ENCODE measurements at regions not wholly inside any gene's neighbourhood (a gene's known extent, or its start where the extent isn't known, plus 50 kb on each side); places are given as distances from the start of the nearest gene placed in this dataset.
"Not testable (repeated sequence)": the region's sequence is repeated elsewhere in the genome, so short reads cannot be mapped to it uniquely, and the experiment has no call there.

- Histone ChIP-seq H3K9me3 (ENCODE audit: insufficient read depth, low read depth, low read length) (no peaks in the 10 kb centered on the region), H2BK120ac (ENCODE audit: insufficient read depth, low read length, poor library complexity) (no peak overlapping the region), H3K4me3 (ENCODE audit: low read depth, low read length) (no peak overlapping the region), H3K4ac (ENCODE audit: low read depth, low read length) (no peak overlapping the region), H4K91ac (ENCODE audit: low read depth, low read length) (no peak overlapping the region), H3K79me2 (ENCODE audit: control insufficient read depth, insufficient read depth, low read length, poor library complexity) (no peaks in the 10 kb centered on the region), H2BK12ac (ENCODE audit: low read length) (no peak overlapping the region), H3K36me3 (ENCODE audit: control insufficient read depth in 1 of 2, insufficient read depth in 2 of 2, low read length in 2 of 2) (no peaks in the 10 kb centered on the region), H2AFZ (ENCODE audit: insufficient read depth, low read length, poor library complexity) (no peak overlapping the region), H2BK5ac (ENCODE audit: low read depth, low read length, poor library complexity) (no peak overlapping the region), H3K14ac (ENCODE audit: low read length) (no peak overlapping the region), H3K27ac (ENCODE audit: low read depth, low read length) (peak overlapping the region; percentile 19), H4K12ac (ENCODE audit: low read depth, low read length) (no peak overlapping the region), H3K79me1 (ENCODE audit: low read length) (peaks cover 8% of the 10 kb centered on the region), H3K27me3 (ENCODE audit: insufficient read depth, low read length) (no peaks in the 10 kb centered on the region), H3K18ac (ENCODE audit: low read length) (no peak overlapping the region), H2AK5ac (ENCODE audit: low read length) (no peak overlapping the region), H3K23ac (ENCODE audit: low read length) (no peak overlapping the region), H3K9ac (ENCODE audit: low read length) (no peak overlapping the region), H3K4me2 (ENCODE audit: low read length) (no peak overlapping the region), H4K8ac (ENCODE audit: low read depth, low read length) (no peak overlapping the region), H3K4me1 (ENCODE audit: control insufficient read depth in 1 of 2, insufficient read depth in 2 of 2, low read length in 2 of 2) (peaks cover 0 to 7% of the 10 kb centered on the region in 2 experiments)
- no CpG with 5 or more reads among the region's 1 CpG for WGBS (ENCODE audit: extremely low coverage, insufficient coverage, insufficient read length)
- DNase-seq: peak; percentile 42 to 80
Measured at GRCh38 chrX:106286053-106286650, 118.0 kb downstream of the PWWP3B start.

- H2BK120ac ChIP-seq (ENCODE audit: insufficient read depth, low read length, poor library complexity); H3K4ac ChIP-seq (ENCODE audit: low read depth, low read length); DNase-seq; H4K8ac ChIP-seq (ENCODE audit: low read depth, low read length); H3K27me3 ChIP-seq (ENCODE audit: insufficient read depth, low read length); H3K4me1 ChIP-seq (ENCODE audit: control insufficient read depth in 1 of 2, insufficient read depth in 2 of 2, low read length in 2 of 2); H3K36me3 ChIP-seq (ENCODE audit: control insufficient read depth in 1 of 2, insufficient read depth in 2 of 2, low read length in 2 of 2); H3K9ac ChIP-seq (ENCODE audit: low read length); H2BK5ac ChIP-seq (ENCODE audit: low read depth, low read length, poor library complexity); H3K79me1 ChIP-seq (ENCODE audit: low read length); H4K91ac ChIP-seq (ENCODE audit: low read depth, low read length); H3K4me3 ChIP-seq (ENCODE audit: low read depth, low read length); H3K23ac ChIP-seq (ENCODE audit: low read length); H3K4me2 ChIP-seq (ENCODE audit: low read length); H2AK5ac ChIP-seq (ENCODE audit: low read length); H3K27ac ChIP-seq (ENCODE audit: low read depth, low read length); H3K79me2 ChIP-seq (ENCODE audit: control insufficient read depth, insufficient read depth, low read length, poor library complexity); H2AFZ ChIP-seq (ENCODE audit: insufficient read depth, low read length, poor library complexity); H3K18ac ChIP-seq (ENCODE audit: low read length); H3K9me3 ChIP-seq (ENCODE audit: insufficient read depth, low read depth, low read length); H4K12ac ChIP-seq (ENCODE audit: low read depth, low read length); H2BK12ac ChIP-seq (ENCODE audit: low read length); H3K14ac ChIP-seq (ENCODE audit: low read length): not testable (repeated sequence)
- WGBS (ENCODE audit: extremely low coverage, insufficient coverage, insufficient read length): no CpG with 5 or more reads among the region's 5 CpGs
Measured at GRCh38 chrX:106290778-106291177, 122.7 kb downstream of the PWWP3B start.

- not testable (repeated sequence) for H3K4me3 ChIP-seq (ENCODE audit: low read depth, low read length); H3K4me1 ChIP-seq (ENCODE audit: control insufficient read depth in 1 of 2, insufficient read depth in 2 of 2, low read length in 2 of 2); H4K91ac ChIP-seq (ENCODE audit: low read depth, low read length); H3K9me3 ChIP-seq (ENCODE audit: insufficient read depth, low read depth, low read length); H2AFZ ChIP-seq (ENCODE audit: insufficient read depth, low read length, poor library complexity); H2AK5ac ChIP-seq (ENCODE audit: low read length); H3K27me3 ChIP-seq (ENCODE audit: insufficient read depth, low read length); H4K8ac ChIP-seq (ENCODE audit: low read depth, low read length); H2BK12ac ChIP-seq (ENCODE audit: low read length); H3K4ac ChIP-seq (ENCODE audit: low read depth, low read length); H2BK120ac ChIP-seq (ENCODE audit: insufficient read depth, low read length, poor library complexity); H3K18ac ChIP-seq (ENCODE audit: low read length); H3K23ac ChIP-seq (ENCODE audit: low read length); H3K79me2 ChIP-seq (ENCODE audit: control insufficient read depth, insufficient read depth, low read length, poor library complexity); H3K79me1 ChIP-seq (ENCODE audit: low read length); H3K4me2 ChIP-seq (ENCODE audit: low read length); H3K36me3 ChIP-seq (ENCODE audit: control insufficient read depth in 1 of 2, insufficient read depth in 2 of 2, low read length in 2 of 2); DNase-seq; H3K14ac ChIP-seq (ENCODE audit: low read length); H3K9ac ChIP-seq (ENCODE audit: low read length); H4K12ac ChIP-seq (ENCODE audit: low read depth, low read length); H2BK5ac ChIP-seq (ENCODE audit: low read depth, low read length, poor library complexity); H3K27ac ChIP-seq (ENCODE audit: low read depth, low read length)
- WGBS (ENCODE audit: extremely low coverage, insufficient coverage, insufficient read length): no CpG with 5 or more reads among the region's 9 CpGs
Measured at GRCh38 chrX:106291779-106292390, 123.8 kb downstream of the PWWP3B start.

GRCh38 chrX:106300239-106300638 is 132.1 kb downstream of the PWWP3B start:
- Histone ChIP-seq H3K23ac (ENCODE audit: low read length) (no peak overlapping the region), H3K4me1 (ENCODE audit: control insufficient read depth in 1 of 2, insufficient read depth in 2 of 2, low read length in 2 of 2) (no peaks in the 10 kb centered on the region), H3K4me2 (ENCODE audit: low read length) (no peak overlapping the region), H3K4me3 (ENCODE audit: low read depth, low read length) (no peak overlapping the region), H4K12ac (ENCODE audit: low read depth, low read length) (no peak overlapping the region), H3K27ac (ENCODE audit: low read depth, low read length) (peak overlapping the region; percentile 88), H4K91ac (ENCODE audit: low read depth, low read length) (no peak overlapping the region), H2BK5ac (ENCODE audit: low read depth, low read length, poor library complexity) (no peak overlapping the region), H2BK120ac (ENCODE audit: insufficient read depth, low read length, poor library complexity) (peak overlapping the region; percentile 43), H3K9ac (ENCODE audit: low read length) (no peak overlapping the region), H3K79me1 (ENCODE audit: low read length) (no peaks in the 10 kb centered on the region), H3K79me2 (ENCODE audit: control insufficient read depth, insufficient read depth, low read length, poor library complexity) (no peaks in the 10 kb centered on the region), H3K14ac (ENCODE audit: low read length) (no peak overlapping the region), H2AFZ (ENCODE audit: insufficient read depth, low read length, poor library complexity) (no peak overlapping the region), H3K27me3 (ENCODE audit: insufficient read depth, low read length) (no peaks in the 10 kb centered on the region), H2BK12ac (ENCODE audit: low read length) (no peak overlapping the region), H3K4ac (ENCODE audit: low read depth, low read length) (no peak overlapping the region), H3K18ac (ENCODE audit: low read length) (no peak overlapping the region), H3K36me3 (ENCODE audit: control insufficient read depth in 1 of 2, insufficient read depth in 2 of 2, low read length in 2 of 2) (no peaks in the 10 kb centered on the region), H2AK5ac (ENCODE audit: low read length) (no peak overlapping the region), H3K9me3 (ENCODE audit: insufficient read depth, low read depth, low read length) (no peaks in the 10 kb centered on the region), H4K8ac (ENCODE audit: low read depth, low read length) (no peak overlapping the region)
- no CpG with 5 or more reads among the region's 2 CpGs for WGBS (ENCODE audit: extremely low coverage, insufficient coverage, insufficient read length)
- DNase-seq: peak; percentile 58 to 80
